Liver (tissue), 8 donors: ENCODE measurements at regions not wholly inside any gene's neighbourhood (a gene's known extent, or its start where the extent isn't known, plus 50 kb on each side); places are given as distances from the start of the nearest gene placed in this dataset.

Experiments
- DNase-seq: peaks from one replicate; pipeline ENCODE4 v3.0.0-alpha.2; 2017; ENCODE audit warnings: low spot score
- H3K27ac ChIP-seq, 2 donors: one replicate each; pipeline ENCODE4 v1.7.0; 2013; ENCODE audit warnings: inconsistent platforms in 2 of 2, low read length in 2 of 2, control low read depth in 1 of 2, low read depth in 1 of 2, mild to moderate bottlenecking in 1 of 2
- H3K27me3 ChIP-seq, 4 donors: one replicate each; pipeline versions ENCODE4 v1.6.1 to v1.7.0; 2013; ENCODE audit warnings: low read length in 3 of 4, inconsistent platforms in 1 of 4, mild to moderate bottlenecking in 1 of 4, moderate library complexity in 1 of 4; ENCODE audit not compliant: control insufficient read depth in 4 of 4, insufficient read depth in 4 of 4
- H3K36me3 ChIP-seq, 4 donors: one replicate each; pipeline versions ENCODE4 v1.6.1 to v1.7.0; 2013; ENCODE audit warnings: low read length in 3 of 4, mild to moderate bottlenecking in 3 of 4, low read depth in 1 of 4, moderate library complexity in 1 of 4; ENCODE audit not compliant: control insufficient read depth in 4 of 4, insufficient read depth in 3 of 4
- H3K4me1 ChIP-seq, 4 donors: one replicate each; pipeline versions ENCODE4 v1.6.1 to v1.7.0; 2013; ENCODE audit warnings: low read length in 3 of 4, mild to moderate bottlenecking in 3 of 4, moderate library complexity in 1 of 4; ENCODE audit not compliant: control insufficient read depth in 4 of 4, insufficient read depth in 4 of 4
- H3K4me3 ChIP-seq, 3 donors: one replicate each; pipeline versions ENCODE4 v1.6.1 to v1.7.0; 2013; ENCODE audit warnings: low read length in 3 of 3, control low read depth in 1 of 3, low read depth in 1 of 3, mild to moderate bottlenecking in 1 of 3
- H3K9ac ChIP-seq, 2 donors: one replicate each; pipeline ENCODE4 v1.7.0; 2013; ENCODE audit warnings: low read length in 2 of 2, mild to moderate bottlenecking in 2 of 2, moderate library complexity in 2 of 2, control low read depth in 1 of 2, low read depth in 1 of 2
- H3K9me3 ChIP-seq, 4 donors: one replicate each; pipeline versions ENCODE4 v1.6.1 to v1.7.0; 2013; ENCODE audit warnings: low read length in 3 of 4; ENCODE audit not compliant: control insufficient read depth in 4 of 4
- ATF3 ChIP-seq: IDR thresholded peaks from 2 replicates; pipeline ENCODE4 v1.6.1; 2016; ENCODE audit warnings: antibody characterized with exemption
- CTCF ChIP-seq: fragments of 150-350 bp; IDR thresholded peaks from 2 replicates; pipeline ENCODE4 v1.5.1; 2017; ENCODE audit warnings: improper control_type of control experiment, low read depth, low read length; ENCODE audit not compliant: missing input control
- EGR1 ChIP-seq, 2 donors: IDR thresholded peaks; 2 replicates each; pipeline ENCODE4 v1.6.1; 2016 to 2018; ENCODE audit warnings: antibody characterized with exemption in 2 of 2, low read depth in 2 of 2
- FOXA1 ChIP-seq: IDR thresholded peaks from 2 replicates; pipeline ENCODE4 v1.6.1; 2016; ENCODE audit warnings: antibody characterized with exemption
- FOXA2 ChIP-seq: IDR thresholded peaks from 2 replicates; pipeline ENCODE4 v1.6.1; 2016; ENCODE audit warnings: antibody characterized with exemption
- GABPA ChIP-seq, 2 donors: IDR thresholded peaks in 1 of 2; conservative IDR thresholded peaks in 1 of 2; 2 replicates each; pipeline ENCODE4 v1.6.1; 2016; ENCODE audit warnings: antibody characterized with exemption in 2 of 2, mild to moderate bottlenecking in 1 of 2, moderate library complexity in 1 of 2
- HNF4A ChIP-seq, 2 donors: conservative IDR thresholded peaks; 2 replicates each; pipeline ENCODE4 v1.6.1; 2016; ENCODE audit warnings: antibody characterized with exemption in 2 of 2, mild to moderate bottlenecking in 2 of 2
- HNF4G ChIP-seq: IDR thresholded peaks from 2 replicates; pipeline ENCODE4 v1.6.1; 2016; ENCODE audit warnings: antibody characterized with exemption
- JUND ChIP-seq, 2 donors: IDR thresholded peaks; 2 replicates each; pipeline ENCODE4 v1.6.1; 2016; ENCODE audit warnings: antibody characterized with exemption in 2 of 2
- MAX ChIP-seq: IDR thresholded peaks from 2 replicates; pipeline ENCODE4 v1.6.1; 2016; ENCODE audit warnings: antibody characterized with exemption
- NR2F2 ChIP-seq: IDR thresholded peaks from 2 replicates; pipeline ENCODE4 v1.6.1; 2016; ENCODE audit warnings: antibody characterized with exemption
- RAD21 ChIP-seq, 2 donors: IDR thresholded peaks; 2 replicates each; pipeline ENCODE4 v1.6.1; 2016; ENCODE audit warnings: antibody characterized with exemption in 2 of 2, mild to moderate bottlenecking in 2 of 2
- REST ChIP-seq: IDR thresholded peaks from 2 replicates; pipeline ENCODE4 v1.6.1; 2016; ENCODE audit warnings: antibody characterized with exemption, mild to moderate bottlenecking
- RXRA ChIP-seq, 2 donors: IDR thresholded peaks; 2 replicates each; pipeline ENCODE4 v1.6.1; 2017 to 2018; ENCODE audit warnings: antibody characterized with exemption in 2 of 2, mild to moderate bottlenecking in 1 of 2
- SP1 ChIP-seq: IDR thresholded peaks from 2 replicates; pipeline ENCODE4 v1.6.1; 2018; ENCODE audit warnings: antibody characterized with exemption, mild to moderate bottlenecking
- TAF1 ChIP-seq: conservative IDR thresholded peaks from 2 replicates; pipeline ENCODE4 v1.6.1; 2016; ENCODE audit warnings: antibody characterized with exemption, mild to moderate bottlenecking
- YY1 ChIP-seq: IDR thresholded peaks from 2 replicates; pipeline ENCODE4 v1.6.1; 2016; ENCODE audit warnings: antibody characterized with exemption, mild to moderate bottlenecking
- ZBTB33 ChIP-seq: IDR thresholded peaks from 2 replicates; pipeline ENCODE4 v1.6.1; 2016; ENCODE audit warnings: antibody characterized with exemption
- WGBS: extraction: QIAGEN DNeasy Blood & Tissue Kit; methylation state at CpG from one replicate; pipeline ENCODE4 v1.1.7; 2013; 5-methylcytosine and 5-hydroxymethylcytosine counted together
- donor health status: healthy.
- donor health status: healthy.
- donor health status: healthy.
- donor health status: healthy.
- donor health status: healthy.

GRCh38 chr13:27005556-27005955 lies 166.1 kb downstream of the USP12 start:
- H3K27me3 ChIP-seq, result no peaks in the 10 kb centered on the region
- no peaks in the 10 kb centered on the region for H3K9me3 ChIP-seq
- no peak for TF ChIP-seq RXRA (IDR thresholded peaks at IDR 0.05)
- no peak for TF ChIP-seq RAD21 (IDR thresholded peaks at IDR 0.05)
- TF ChIP-seq JUND (IDR thresholded peaks at IDR 0.05), result no peak
- TF ChIP-seq MAX, result no peak
- TF ChIP-seq GABPA (IDR thresholded peaks at IDR 0.05 in 1 of 2, conservative IDR thresholded peaks at IDR 0.05 in 1 of 2), result no peak
- no peak for TF ChIP-seq ZBTB33
- no peak for TF ChIP-seq YY1
- TF ChIP-seq EGR1 (IDR thresholded peaks at IDR 0.05; ENCODE audit: low read depth in 2 of 2), result no peak
- no peak for TF ChIP-seq HNF4G
- TF ChIP-seq SP1, result no peak
- no peak for TF ChIP-seq FOXA1
- TF ChIP-seq REST, result no peak
- no peak for TF ChIP-seq ATF3
- TF ChIP-seq HNF4A (conservative IDR thresholded peaks at IDR 0.05), result no peak
- TF ChIP-seq TAF1, result no peak
- TF ChIP-seq CTCF, result no peak
- no peak for TF ChIP-seq FOXA2
- no peak for TF ChIP-seq NR2F2
- no peak overlapping the region for H3K4me3 ChIP-seq
- WGBS, result 72% methylated on average over 9 of the region's 9 CpGs
- no peak for DNase-seq
- H3K27ac ChIP-seq, result no peak overlapping the region
- H3K36me3 ChIP-seq, result no peaks in the 10 kb centered on the region
- H3K4me1 ChIP-seq, result peaks cover 4 to 21% (median 13%) of the 10 kb centered on the region in 4 donors
- no peak overlapping the region for H3K9ac ChIP-seq
